ENCODE measurements at regions not wholly inside any gene's neighbourhood (a gene's known extent, or its start where the extent isn't known, plus 50 kb on each side); places are given as distances from the start of the nearest gene placed in this dataset.
"Not testable (repeated sequence)": the region's sequence is repeated elsewhere in the genome, so short reads cannot be mapped to it uniquely, and the experiment has no call there.

GRCh38 chr5:39656600-39656999, 231.8 kb upstream of the DAB2 start:
- DNase-seq (ENCODE audit: low read depth in 2 of 2): no peak

- DNase-seq (ENCODE audit: low read depth in 2 of 2): no peak
Measured at GRCh38 chr5:39654715-39655114, 229.9 kb upstream of the DAB2 start.

GRCh38 chr5:39652481-39652880, 227.7 kb upstream of the DAB2 start:
- DNase-seq (ENCODE audit: low read depth in 2 of 2): not testable (repeated sequence)

GRCh38 chr5:39652036-39652435, 227.3 kb upstream of the DAB2 start:
- DNase-seq (ENCODE audit: low read depth in 2 of 2): no peak

GRCh38 chr5:39650008-39650762, 225.4 kb upstream of the DAB2 start:
- no peak for DNase-seq (ENCODE audit: low read depth in 2 of 2)

- DNase-seq (ENCODE audit: low read depth in 2 of 2): no peak
Measured at GRCh38 chr5:39648848-39649227, 224.1 kb upstream of the DAB2 start.

GRCh38 chr5:39648085-39648847, 223.5 kb upstream of the DAB2 start:
- no peak for DNase-seq (ENCODE audit: low read depth in 2 of 2)

GRCh38 chr5:39640552-39640951, 215.8 kb upstream of the DAB2 start:
- DNase-seq (ENCODE audit: low read depth in 2 of 2): no peak

GRCh38 chr5:39639618-39640089, 214.9 kb upstream of the DAB2 start:
- no peak for DNase-seq (ENCODE audit: low read depth in 2 of 2)

GRCh38 chr5:39638813-39639212, 214.0 kb upstream of the DAB2 start:
- DNase-seq (ENCODE audit: low read depth in 2 of 2): no peak

- DNase-seq (ENCODE audit: low read depth in 2 of 2): no peak
Measured at GRCh38 chr5:39633057-39633456, 208.3 kb upstream of the DAB2 start.

GRCh38 chr5:39631958-39632357, 207.2 kb upstream of the DAB2 start:
- DNase-seq (ENCODE audit: low read depth in 2 of 2): no peak

GRCh38 chr5:39629946-39630345, 205.2 kb upstream of the DAB2 start:
- no peak for DNase-seq (ENCODE audit: low read depth in 2 of 2)

- no peak for DNase-seq (ENCODE audit: low read depth in 2 of 2)
Measured at GRCh38 chr5:39628348-39628747, 203.6 kb upstream of the DAB2 start.

GRCh38 chr5:39624890-39625289, 200.1 kb upstream of the DAB2 start:
- DNase-seq (ENCODE audit: low read depth in 2 of 2): no peak

- DNase-seq (ENCODE audit: low read depth in 2 of 2): no peak
Measured at GRCh38 chr5:39624268-39624886, 199.6 kb upstream of the DAB2 start.

- no peak for DNase-seq (ENCODE audit: low read depth in 2 of 2)
Measured at GRCh38 chr5:39623291-39623865, 198.6 kb upstream of the DAB2 start.

GRCh38 chr5:39622281-39622680, 197.5 kb upstream of the DAB2 start:
- DNase-seq (ENCODE audit: low read depth in 2 of 2): no peak

GRCh38 chr5:39619168-39619818, 194.5 kb upstream of the DAB2 start:
- DNase-seq (ENCODE audit: low read depth in 2 of 2): no peak

GRCh38 chr5:39618391-39618790, 193.6 kb upstream of the DAB2 start:
- DNase-seq (ENCODE audit: low read depth in 2 of 2): no peak

- DNase-seq (ENCODE audit: low read depth in 2 of 2): no peak
Measured at GRCh38 chr5:39616131-39616530, 191.4 kb upstream of the DAB2 start.

GRCh38 chr5:39611076-39611475, 186.3 kb upstream of the DAB2 start:
- not testable (repeated sequence) for DNase-seq (ENCODE audit: low read depth in 2 of 2)
